Panc1 (cell line): ENCODE measurements at regions not wholly inside any gene's neighbourhood (a gene's known extent, or its start where the extent isn't known, plus 50 kb on each side); places are given as distances from the start of the nearest gene placed in this dataset.
"Not testable (repeated sequence)": the region's sequence is repeated elsewhere in the genome, so short reads cannot be mapped to it uniquely, and the experiment has no call there.

Experiments used
- ATAC-seq: fragments of 200-7000 bp; cut with Tn5 transposase; 2 replicates; pipeline ENCODE4 v1.9.1; 2020; ENCODE audit warnings: mild to moderate bottlenecking, moderate library complexity
- BruUV-seq: library from RNA; stranded (reverse); fragments of 400-500 nt; replicated peaks from 2 replicates; lab custom pipeline; 2021; lab: Mats Ljungman, UMichigan
- CTCF ChIA-PET: fragments of 300-600 bp; sonication (Branson Sonifier 250); formaldehyde crosslinking; loops from one replicate; lab custom pipeline; 2022; ENCODE audit warnings: antibody characterized with exemption; lab: Charles Lee
- POLR2A ChIA-PET: fragments of 300-600 bp; sonication (Branson Sonifier 250); formaldehyde crosslinking; loops from one replicate; lab custom pipeline; 2022; ENCODE audit warnings: antibody characterized with exemption; lab: Charles Lee
- DNase-seq: peaks from one replicate; pipeline ENCODE4 v3.0.0-alpha.2; 2010; ENCODE audit warnings: low read depth, low spot score
- H3K27ac ChIP-seq: 2 replicates; pipeline ENCODE4 v1.5.1; 2011; ENCODE audit warnings: mild to moderate bottlenecking, low read length, inconsistent platforms
- H3K27me3 ChIP-seq: fragments of 200-500 bp; sonication (Bioruptor generic); 2 replicates; pipeline ENCODE4 v1.6.0; 2014; ENCODE audit warnings: low read length, inconsistent platforms; ENCODE audit not compliant: control insufficient read depth, insufficient read depth
- H3K36me3 ChIP-seq: fragments of 200-500 bp; sonication (Bioruptor generic); 2 replicates; pipeline ENCODE4 v1.5.1; 2014; ENCODE audit warnings: inconsistent platforms, mild to moderate bottlenecking, low read length, moderate library complexity; ENCODE audit not compliant: control insufficient read depth, insufficient read depth
- H3K4me1 ChIP-seq: 2 replicates; pipeline ENCODE4 v1.5.1; 2011; ENCODE audit warnings: inconsistent platforms, mild to moderate bottlenecking, low read length, moderate library complexity; ENCODE audit not compliant: control insufficient read depth, insufficient read depth
- H3K4me3 ChIP-seq, 2 experiments: 2 replicates each; pipeline ENCODE4 v1.5.1; 2011 to 2012; ENCODE audit warnings: low read depth in 2 of 2, low read length in 2 of 2, mild to moderate bottlenecking in 2 of 2, inconsistent platforms in 1 of 2, moderate library complexity in 1 of 2
- H3K9me3 ChIP-seq: fragments of 200-500 bp; sonication (Bioruptor generic); 2 replicates; pipeline ENCODE4 v1.5.1; 2014; ENCODE audit warnings: low read depth, mild to moderate bottlenecking, inconsistent platforms, low read length, moderate library complexity; ENCODE audit not compliant: control insufficient read depth, insufficient read depth
- CTCF ChIP-seq: fragments of 450-650 bp; IDR thresholded peaks from 2 replicates; pipeline ENCODE4 v1.5.1; 2017; ENCODE audit warnings: mild to moderate bottlenecking
- POLR2AphosphoS5 ChIP-seq: IDR thresholded peaks from 2 replicates; pipeline ENCODE4 v1.6.1; 2012; ENCODE audit warnings: mild to moderate bottlenecking, low read depth, low read length, moderate library complexity
- REST ChIP-seq, 2 experiments: IDR thresholded peaks; 2 replicates each; pipeline ENCODE4 v1.6.1; 2011 to 2012; ENCODE audit warnings: low read depth in 2 of 2, control low read depth in 1 of 2, low read length in 1 of 2, mild to moderate bottlenecking in 1 of 2, moderate library complexity in 1 of 2; ENCODE audit not compliant: insufficient read depth in 1 of 2
- SIN3A ChIP-seq: IDR thresholded peaks from 2 replicates; pipeline ENCODE4 v1.6.1; 2012; ENCODE audit warnings: low read depth, mild to moderate bottlenecking, low read length, moderate library complexity, borderline replicate concordance; ENCODE audit not compliant: insufficient read depth
- TCF7L2 ChIP-seq: IDR thresholded peaks from 2 replicates; pipeline ENCODE4 v1.6.1; 2011; ENCODE audit warnings: mild to moderate bottlenecking, low read depth, low read length, inconsistent platforms
- in situ Hi-C: cut with HindIII; loops from 2 replicates; pipeline ENCODE4 v1.10.0; 2016; ENCODE audit warnings: low sequenced_read_pairs, low pct_unique_long_range_greater_than_20kb
- intact Hi-C: fragments of 100-400 bp; cut with micrococcal nuclease; formaldehyde crosslinking; loops from one replicate; pipeline ENCODE4 v1.10.0; 2022; ENCODE audit not compliant: unreplicated experiment

GRCh38 chr17:30605027-30605426 lies 127.8 kb downstream of the GOSR1 start:
- in situ Hi-C loops (no loop called here), intact Hi-C loops (no loop called here)
- H3K4me3 ChIP-seq: no peak overlapping the region
- BruUV-seq: no TSS peak
- no peak overlapping the region for H3K27ac ChIP-seq
- CTCF ChIA-PET: no interaction called here
- no peaks in the 10 kb centered on the region for H3K36me3 ChIP-seq
- H3K4me1 ChIP-seq: peaks cover 5% of the 10 kb centered on the region; the same call in 1 of the 2 replicates
- no peaks in the 10 kb centered on the region for H3K9me3 ChIP-seq
- ATAC-seq: no peak
- POLR2A ChIA-PET: no interaction called here
- no peaks in the 10 kb centered on the region for H3K27me3 ChIP-seq
- no peak for DNase-seq
- TF ChIP-seq SIN3A: no peak
- no peak for TF ChIP-seq REST (IDR thresholded peaks at IDR 0.05; ENCODE audit: insufficient read depth in 1 of 2, low read depth in 2 of 2, low read length in 1 of 2)
- no peak for TF ChIP-seq POLR2AphosphoS5
- TF ChIP-seq TCF7L2: no peak
- no peak for TF ChIP-seq CTCF

GRCh38 chr17:30602396-30602795 lies 125.2 kb downstream of the GOSR1 start:
- H3K9me3 ChIP-seq, intact Hi-C loops, ATAC-seq, in situ Hi-C loops, H3K36me3 ChIP-seq, BruUV-seq, DNase-seq, H3K27me3 ChIP-seq: not testable (repeated sequence)
- ChIA-PET CTCF (interaction anchor here (0.6 kb wide), 1 partner anchor 35 kb away, joined by 7 read pairs; no protein-coding TSS in a partner anchor), POLR2A (interaction anchor here (0.7 kb wide), 1 partner anchor 1633 kb away, joined by 9 read pairs; no protein-coding TSS in a partner anchor)
- Histone ChIP-seq H3K27ac (peak overlapping the region; percentile 36), H3K4me3 (peak overlapping the region; percentile 84 to 95), H3K4me1 (peaks cover 13% of the 10 kb centered on the region)

- not testable (repeated sequence) for BruUV-seq
Measured at GRCh38 chr17:30601984-30602383, 124.8 kb downstream of the GOSR1 start.

More at GRCh38 chr17:30601984-30602383, 124.8 kb downstream of the GOSR1 start:
- ATAC-seq, intact Hi-C loops, H3K36me3 ChIP-seq, H3K27me3 ChIP-seq, H3K9me3 ChIP-seq, DNase-seq, in situ Hi-C loops: not testable (repeated sequence)
- peaks cover 12% of the 10 kb centered on the region for H3K4me1 ChIP-seq
- peak overlapping the region; percentile 36 for H3K27ac ChIP-seq
- POLR2A ChIA-PET: interaction anchor here (0.7 kb wide), 1 partner anchor 1633 kb away, joined by 9 read pairs; no protein-coding TSS in a partner anchor
- peak overlapping the region; percentile 84 to 95 for H3K4me3 ChIP-seq
- CTCF ChIA-PET: interaction anchor here (0.6 kb wide), 1 partner anchor 36 kb away, joined by 7 read pairs; no protein-coding TSS in a partner anchor
